ENCODE measurements at regions not wholly inside any gene's neighbourhood (a gene's known extent, or its start where the extent isn't known, plus 50 kb on each side); places are given as distances from the start of the nearest gene placed in this dataset.

DNA sequence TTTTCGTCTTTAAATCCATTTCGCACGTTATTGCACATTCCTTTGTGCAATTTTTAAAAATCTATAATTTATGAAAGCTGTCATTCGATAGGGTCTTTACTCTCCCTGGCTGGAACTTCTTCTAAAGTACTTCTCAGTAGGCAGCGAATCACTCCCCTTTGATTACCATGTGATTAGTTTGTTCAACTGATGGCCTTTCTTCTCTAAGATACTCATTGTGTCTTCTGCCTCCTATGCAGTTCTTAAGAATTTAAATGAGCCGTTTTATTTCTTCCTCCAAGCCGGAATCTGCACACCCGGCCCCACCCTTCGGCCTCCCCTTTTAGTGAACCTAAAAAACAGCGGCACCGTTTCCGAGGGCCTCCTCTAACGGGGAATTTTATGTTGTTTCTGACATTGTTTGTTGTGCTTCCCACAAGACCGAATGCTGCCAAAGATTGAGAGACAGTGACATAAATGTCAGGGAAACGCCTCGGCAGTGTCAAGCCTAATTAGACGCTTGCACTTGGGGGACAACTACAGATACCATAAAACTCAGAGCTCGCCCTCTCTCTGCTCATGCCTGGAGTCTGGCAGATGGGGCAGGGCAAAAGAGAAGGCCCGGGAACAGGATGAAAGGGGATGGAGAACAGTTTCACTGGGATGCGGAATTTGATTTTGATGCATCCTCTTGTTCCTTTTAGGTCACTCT is 255.3 kb downstream of the BCL11A start:
- H3K9me3 Mint-ChIP-seq, result peaks cover 8% of the 10 kb centered on the region
- no peaks in the 10 kb centered on the region for H3K36me3 Mint-ChIP-seq (ENCODE audit: low read depth)
- H3K4me3 Mint-ChIP-seq, result peak overlapping the region in 1 of 3 experiments; percentile 14
- H3K4me1 Mint-ChIP-seq, result peaks cover 11% of the 10 kb centered on the region
- TF ChIP-seq, protein P1, sequence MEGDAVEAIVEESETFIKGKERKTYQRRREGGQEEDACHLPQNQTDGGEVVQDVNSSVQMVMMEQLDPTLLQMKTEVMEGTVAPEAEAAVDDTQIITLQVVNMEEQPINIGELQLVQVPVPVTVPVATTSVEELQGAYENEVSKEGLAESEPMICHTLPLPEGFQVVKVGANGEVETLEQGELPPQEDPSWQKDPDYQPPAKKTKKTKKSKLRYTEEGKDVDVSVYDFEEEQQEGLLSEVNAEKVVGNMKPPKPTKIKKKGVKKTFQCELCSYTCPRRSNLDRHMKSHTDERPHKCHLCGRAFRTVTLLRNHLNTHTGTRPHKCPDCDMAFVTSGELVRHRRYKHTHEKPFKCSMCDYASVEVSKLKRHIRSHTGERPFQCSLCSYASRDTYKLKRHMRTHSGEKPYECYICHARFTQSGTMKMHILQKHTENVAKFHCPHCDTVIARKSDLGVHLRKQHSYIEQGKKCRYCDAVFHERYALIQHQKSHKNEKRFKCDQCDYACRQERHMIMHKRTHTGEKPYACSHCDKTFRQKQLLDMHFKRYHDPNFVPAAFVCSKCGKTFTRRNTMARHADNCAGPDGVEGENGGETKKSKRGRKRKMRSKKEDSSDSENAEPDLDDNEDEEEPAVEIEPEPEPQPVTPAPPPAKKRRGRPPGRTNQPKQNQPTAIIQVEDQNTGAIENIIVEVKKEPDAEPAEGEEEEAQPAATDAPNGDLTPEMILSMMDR (IDR thresholded peaks at IDR 0.05; ENCODE audit: unreplicated experiment in 3 of 3), result no peak
- H3K27ac Mint-ChIP-seq, result peak overlapping the region in 1 of 3 experiments; percentile 22
- H3K27me3 Mint-ChIP-seq (ENCODE audit: low read depth), result peaks cover 15% of the 10 kb centered on the region

DNA sequence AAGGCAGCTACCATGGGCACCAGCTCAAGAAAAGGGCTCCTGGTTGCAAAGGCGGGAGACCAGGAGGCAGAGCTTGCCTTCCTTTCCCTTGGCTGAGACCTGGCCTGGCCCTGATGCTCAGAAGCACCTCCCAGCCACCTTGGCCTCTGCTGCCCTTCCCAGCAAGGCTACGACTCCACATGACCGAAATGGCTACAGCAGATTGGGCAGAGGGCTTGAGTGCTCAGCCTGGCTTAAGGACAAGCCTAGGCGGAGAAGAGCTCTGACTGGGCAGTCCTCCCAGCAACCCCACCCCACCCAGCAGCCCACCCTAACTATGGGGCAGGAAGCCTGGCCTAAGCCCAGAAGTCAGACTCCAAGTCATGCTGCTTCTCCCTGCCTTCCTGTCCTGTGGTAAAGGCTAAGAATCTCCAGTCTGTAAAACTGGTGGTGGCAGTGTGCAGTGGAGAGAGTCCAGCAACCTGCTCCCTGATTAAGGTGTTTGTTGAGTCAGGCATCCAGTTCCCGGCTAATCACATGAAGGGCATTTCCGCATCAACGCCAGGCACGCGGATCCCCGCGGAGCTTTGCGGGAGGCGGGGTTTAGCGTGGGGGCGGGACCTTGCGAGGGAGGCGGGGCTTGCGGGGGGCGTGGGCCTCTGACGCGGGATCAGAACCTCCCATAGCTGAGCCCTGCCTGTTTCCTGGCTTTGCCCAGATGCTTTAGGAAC is 256.0 kb downstream of the BCL11A start:
- H3K4me1 Mint-ChIP-seq, result peaks cover 11% of the 10 kb centered on the region
- H3K36me3 Mint-ChIP-seq (ENCODE audit: low read depth), result peaks cover 3% of the 10 kb centered on the region
- TF ChIP-seq, protein P1 (IDR thresholded peaks at IDR 0.05; ENCODE audit: unreplicated experiment in 3 of 3), result no peak
- peaks cover 11% of the 10 kb centered on the region for H3K9me3 Mint-ChIP-seq
- no peak overlapping the region for H3K4me3 Mint-ChIP-seq
- H3K27ac Mint-ChIP-seq, result no peak overlapping the region
- H3K27me3 Mint-ChIP-seq (ENCODE audit: low read depth), result peaks cover 13% of the 10 kb centered on the region

DNA sequence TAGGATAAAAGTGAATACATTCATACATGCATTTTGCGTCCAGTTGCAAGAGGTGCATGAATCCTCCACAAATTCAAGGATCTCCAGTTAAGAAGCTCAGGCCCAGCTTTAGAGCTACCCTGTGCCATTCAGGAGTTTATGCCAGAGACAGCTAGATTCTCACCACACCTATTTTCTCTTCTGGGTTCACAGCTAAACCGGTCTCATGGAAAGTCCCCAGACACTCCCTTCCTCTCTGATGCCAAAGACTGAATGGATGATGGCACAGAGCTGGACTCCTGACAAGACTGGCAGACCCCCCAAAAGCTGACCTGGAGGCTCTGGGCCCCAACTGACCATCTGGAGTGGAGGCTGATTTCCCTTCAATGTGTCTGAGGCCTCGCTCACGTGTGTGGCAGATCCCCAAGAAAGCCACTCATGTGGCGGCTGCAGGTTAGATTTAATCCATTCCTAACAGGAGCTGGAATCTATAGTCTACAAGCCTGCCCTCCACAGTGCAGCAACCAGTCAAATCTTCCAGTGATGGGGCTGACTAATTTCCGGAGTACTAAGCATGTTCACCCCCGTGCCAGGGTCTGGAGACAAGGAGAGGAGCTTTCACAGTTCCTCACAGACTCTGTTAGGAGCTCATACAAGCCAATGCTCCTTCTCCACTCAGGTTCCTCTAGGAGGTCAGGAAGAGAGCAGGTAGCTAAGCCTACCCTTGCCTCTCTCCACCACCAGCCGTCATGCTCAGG is 257.1 kb downstream of the BCL11A start:
- peaks cover 13% of the 10 kb centered on the region for H3K27me3 Mint-ChIP-seq (ENCODE audit: low read depth)
- peaks cover 4% of the 10 kb centered on the region for H3K36me3 Mint-ChIP-seq (ENCODE audit: low read depth)
- TF ChIP-seq, protein P1 (IDR thresholded peaks at IDR 0.05; ENCODE audit: unreplicated experiment in 3 of 3), result no peak
- peaks cover 11% of the 10 kb centered on the region for H3K4me1 Mint-ChIP-seq
- no peak overlapping the region for H3K27ac Mint-ChIP-seq
- peaks cover 13% of the 10 kb centered on the region for H3K9me3 Mint-ChIP-seq
- no peak overlapping the region for H3K4me3 Mint-ChIP-seq

DNA sequence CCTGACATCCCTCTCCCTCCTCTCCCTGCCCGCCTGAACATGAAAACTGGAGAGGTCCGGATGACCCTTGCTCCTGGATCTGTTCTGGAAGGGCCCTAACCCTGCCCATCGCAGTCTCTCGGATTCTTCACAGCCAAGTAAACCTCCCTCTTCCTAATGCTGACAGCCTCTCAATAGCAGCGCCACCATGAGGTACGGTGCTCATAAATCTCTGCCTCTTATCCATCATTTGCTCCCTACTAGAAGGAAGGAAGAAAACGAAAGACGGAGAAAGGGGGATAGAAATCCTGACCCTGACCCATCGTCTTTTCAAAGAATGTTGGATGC is 257.9 kb downstream of the BCL11A start:
- H3K27ac Mint-ChIP-seq, result peak overlapping the region in 1 of 3 experiments; percentile 77
- peaks cover 4% of the 10 kb centered on the region for H3K36me3 Mint-ChIP-seq (ENCODE audit: low read depth)
- H3K9me3 Mint-ChIP-seq, result peaks cover 13% of the 10 kb centered on the region
- TF ChIP-seq, protein P1 (IDR thresholded peaks at IDR 0.05; ENCODE audit: unreplicated experiment in 3 of 3), result no peak
- H3K4me3 Mint-ChIP-seq, result no peak overlapping the region
- H3K27me3 Mint-ChIP-seq (ENCODE audit: low read depth), result peaks cover 13% of the 10 kb centered on the region
- H3K4me1 Mint-ChIP-seq, result peaks cover 11% of the 10 kb centered on the region

DNA sequence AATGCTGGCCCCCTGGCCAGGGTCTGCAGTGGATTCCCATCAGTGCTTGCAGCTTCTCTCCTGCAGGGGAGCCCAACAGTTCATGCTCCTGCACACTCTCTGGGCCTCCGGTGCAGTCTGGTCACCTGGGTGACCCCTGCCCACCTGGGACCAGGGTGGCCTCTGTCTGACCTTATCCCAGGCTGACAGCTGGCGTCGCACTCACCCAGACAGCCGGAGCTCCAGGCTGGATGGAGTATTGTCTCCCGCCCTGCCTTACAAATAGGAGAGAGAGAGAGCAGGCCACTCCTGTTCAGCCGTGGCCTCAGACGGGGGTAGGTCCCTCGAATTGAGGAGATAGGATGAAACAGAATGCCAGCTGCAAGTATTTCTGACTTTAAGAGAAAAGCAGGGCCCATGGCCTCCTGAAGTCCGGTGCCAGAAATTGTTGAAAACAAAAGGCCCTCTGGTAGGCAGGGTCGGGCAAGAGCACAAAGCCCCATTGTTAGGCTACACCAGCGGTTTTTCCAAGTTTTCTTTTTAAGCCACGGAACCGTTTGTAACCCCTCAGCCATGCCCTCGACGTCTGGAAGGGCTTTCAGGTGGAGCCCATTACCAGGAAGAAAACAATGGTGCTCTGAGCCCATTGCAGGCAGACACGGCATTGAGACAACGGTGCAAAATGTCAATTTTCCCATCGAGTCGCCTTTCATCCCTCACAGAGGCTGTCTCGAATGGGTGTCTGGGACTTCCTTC is 258.4 kb downstream of the BCL11A start:
- TF ChIP-seq, protein P1 (IDR thresholded peaks at IDR 0.05; ENCODE audit: unreplicated experiment in 3 of 3), result no peak
- Mint-ChIP-seq H3K4me1 (peaks cover 11% of the 10 kb centered on the region), H3K4me3 (no peak overlapping the region), H3K27me3 (ENCODE audit: low read depth) (peaks cover 13% of the 10 kb centered on the region), H3K36me3 (ENCODE audit: low read depth) (peaks cover 4% of the 10 kb centered on the region), H3K27ac (peak overlapping the region in 1 of 3 experiments; percentile 77), H3K9me3 (peaks cover 13% of the 10 kb centered on the region)

All from nephron (organoid).